Activated T-helper 1 cell treated with anti-CD3 and anti-CD28 coated beads, Interleukin-12 subunit alpha, Interleukin-12 subunit beta, Interleukin-2, Interleukin-4 antibody, amounts not matched to agents 30 ng/mL and 10 ng/mL and 1 ng/mL, durations not matched to agents 14 hours and 24 hours and 36 hours (primary cell): ENCODE measurements at regions not wholly inside any gene's neighbourhood (a gene's known extent, or its start where the extent isn't known, plus 50 kb on each side); places are given as distances from the start of the nearest gene placed in this dataset.
"Not testable (repeated sequence)": the region's sequence is repeated elsewhere in the genome, so short reads cannot be mapped to it uniquely, and the experiment has no call there.

Experiments
- DNase-seq: peaks from one replicate; pipeline ENCODE4 v3.0.0; 2021; ENCODE audit warnings: low spot score
- H3K27ac Mint-ChIP-seq: one replicate; pipeline ENCODE4 v1.8.0; 2021; ENCODE audit warnings: mild to moderate bottlenecking, mixed read lengths
- H3K27me3 Mint-ChIP-seq: one replicate; pipeline ENCODE4 v1.8.0; 2022; ENCODE audit warnings: mild to moderate bottlenecking, moderate library complexity, mixed read lengths; ENCODE audit not compliant: insufficient read depth
- H3K36me3 Mint-ChIP-seq: one replicate; pipeline ENCODE4 v1.8.0; 2021; ENCODE audit warnings: low read depth, mixed read lengths
- H3K4me1 Mint-ChIP-seq: one replicate; pipeline ENCODE4 v1.8.0; 2021; ENCODE audit warnings: low read depth, mixed read lengths
- H3K4me3 Mint-ChIP-seq: one replicate; pipeline ENCODE4 v1.8.0; 2021; ENCODE audit warnings: mild to moderate bottlenecking, moderate library complexity, mixed read lengths
- H3K9me3 Mint-ChIP-seq: one replicate; pipeline ENCODE4 v1.8.0; 2021; ENCODE audit warnings: mixed read lengths
- intact Hi-C: fragments of 100-400 bp; cut with micrococcal nuclease; formaldehyde crosslinking; loops from one replicate; pipeline ENCODE4 v1.15.1; 2024

DNA sequence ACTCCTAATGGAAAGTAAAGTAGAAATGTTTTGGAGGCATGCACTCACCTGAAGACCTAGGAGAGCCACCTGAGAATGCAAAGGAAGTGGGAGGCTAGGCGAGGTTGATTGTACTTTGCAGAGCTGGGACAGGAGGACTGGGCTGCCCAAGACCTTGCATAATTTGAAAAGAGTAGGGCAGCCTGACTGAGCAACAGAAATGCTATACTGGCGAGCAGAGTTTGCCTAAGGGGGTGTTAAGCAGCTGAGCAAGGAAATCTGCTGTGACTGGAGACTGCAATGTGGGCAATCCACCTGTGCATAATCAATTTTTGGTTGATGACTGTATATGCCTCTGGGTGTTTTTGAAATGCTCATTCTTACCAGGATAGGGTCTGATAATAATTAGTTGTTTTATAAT lies 834.1 kb downstream of the TRHDE start:
- Mint-ChIP-seq H3K9me3 (peaks cover 4% of the 10 kb centered on the region), H3K4me3 (no peak overlapping the region), H3K27me3 (no peaks in the 10 kb centered on the region), H3K27ac (no peak overlapping the region), H3K4me1 (no peaks in the 10 kb centered on the region), H3K36me3 (no peaks in the 10 kb centered on the region)
- no peak for DNase-seq
- intact Hi-C loops: no loop called here

DNA sequence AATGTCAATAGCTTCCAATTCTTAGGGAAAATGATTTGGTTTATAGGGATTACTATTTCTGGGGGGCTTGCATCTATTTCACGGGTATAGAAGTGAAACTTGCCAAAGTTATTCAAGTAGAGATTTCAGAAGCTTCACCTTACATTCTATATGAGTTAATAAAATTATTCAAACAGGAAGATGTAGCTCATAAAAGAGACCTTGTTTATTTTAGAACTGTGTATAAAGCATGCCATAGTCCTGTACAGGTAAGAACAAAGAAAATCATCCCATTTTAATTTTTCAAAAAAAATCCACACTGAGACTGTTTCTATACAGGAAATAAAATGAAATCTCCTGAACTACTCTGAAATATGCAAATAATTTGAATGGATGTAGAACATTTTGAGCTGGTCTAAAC lies 834.7 kb downstream of the TRHDE start:
- intact Hi-C loops: no loop called here
- Mint-ChIP-seq H3K36me3 (no peaks in the 10 kb centered on the region), H3K27ac (no peak overlapping the region), H3K27me3 (no peaks in the 10 kb centered on the region), H3K4me1 (no peaks in the 10 kb centered on the region), H3K4me3 (no peak overlapping the region), H3K9me3 (peaks cover 4% of the 10 kb centered on the region)
- no peak for DNase-seq

DNA sequence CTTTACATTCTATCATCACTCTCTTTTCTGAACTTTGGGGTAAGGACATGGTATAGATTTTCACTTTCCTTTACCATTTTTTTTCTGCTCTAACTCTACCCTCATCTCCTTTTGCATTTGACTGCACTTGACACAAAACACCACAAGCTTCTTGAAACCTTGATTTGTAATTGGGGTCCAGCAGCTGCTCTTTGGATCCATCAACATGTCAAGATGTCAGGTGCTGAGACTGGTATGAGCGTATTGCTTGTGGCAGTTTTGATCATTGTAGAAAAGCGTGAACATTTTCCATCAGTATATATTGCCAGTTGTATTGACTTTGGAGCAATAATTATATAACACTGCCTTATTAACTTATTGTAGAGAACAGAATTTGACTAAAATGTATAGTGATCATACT lies 838.6 kb downstream of the TRHDE start:
- Mint-ChIP-seq H3K9me3 (no peaks in the 10 kb centered on the region), H3K4me1 (no peaks in the 10 kb centered on the region), H3K27ac (no peak overlapping the region), H3K27me3 (no peaks in the 10 kb centered on the region), H3K4me3 (no peak overlapping the region), H3K36me3 (no peaks in the 10 kb centered on the region)
- no peak for DNase-seq
- intact Hi-C loops: no loop called here

DNA sequence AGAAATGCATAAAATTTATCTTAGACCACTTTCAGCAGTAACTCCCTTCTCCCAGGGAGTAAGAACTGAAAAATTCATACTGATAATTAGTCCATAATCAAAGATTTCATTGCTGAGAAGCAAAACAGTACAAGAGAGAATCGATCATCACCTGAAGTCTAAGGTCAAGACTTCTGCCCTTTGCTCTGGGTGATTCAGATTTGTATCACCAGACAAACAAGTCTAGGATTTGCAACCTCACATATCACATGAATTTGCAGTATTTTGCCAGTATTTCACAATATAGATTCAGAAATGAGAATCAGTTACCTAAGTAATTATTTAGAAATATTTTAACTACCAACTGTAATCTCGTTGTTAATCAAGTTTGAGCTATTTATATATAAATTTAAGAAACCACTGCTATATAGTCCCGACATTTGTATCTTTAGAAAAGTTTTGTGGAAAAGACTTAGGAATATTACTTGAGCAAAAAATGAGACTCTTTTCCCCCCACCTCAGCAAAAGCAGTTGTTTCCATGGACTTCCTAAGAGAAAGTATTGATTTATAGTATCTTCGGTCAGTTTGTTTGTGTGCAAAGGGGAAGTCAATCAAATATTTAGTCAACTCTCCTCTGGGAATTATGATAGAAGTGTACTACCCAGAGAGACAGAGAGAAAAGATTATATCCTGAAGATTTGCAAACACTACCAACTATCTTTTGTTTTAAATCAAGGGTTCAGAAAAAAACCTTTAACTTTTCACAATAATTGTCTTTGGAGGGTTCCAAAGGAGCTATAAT lies 840.1 kb downstream of the TRHDE start:
- no peaks in the 10 kb centered on the region for H3K4me1 Mint-ChIP-seq
- no peaks in the 10 kb centered on the region for H3K9me3 Mint-ChIP-seq
- intact Hi-C loops: no loop called here
- DNase-seq: no peak
- no peak overlapping the region for H3K4me3 Mint-ChIP-seq
- H3K36me3 Mint-ChIP-seq: no peaks in the 10 kb centered on the region
- no peaks in the 10 kb centered on the region for H3K27me3 Mint-ChIP-seq
- H3K27ac Mint-ChIP-seq: no peak overlapping the region

DNA sequence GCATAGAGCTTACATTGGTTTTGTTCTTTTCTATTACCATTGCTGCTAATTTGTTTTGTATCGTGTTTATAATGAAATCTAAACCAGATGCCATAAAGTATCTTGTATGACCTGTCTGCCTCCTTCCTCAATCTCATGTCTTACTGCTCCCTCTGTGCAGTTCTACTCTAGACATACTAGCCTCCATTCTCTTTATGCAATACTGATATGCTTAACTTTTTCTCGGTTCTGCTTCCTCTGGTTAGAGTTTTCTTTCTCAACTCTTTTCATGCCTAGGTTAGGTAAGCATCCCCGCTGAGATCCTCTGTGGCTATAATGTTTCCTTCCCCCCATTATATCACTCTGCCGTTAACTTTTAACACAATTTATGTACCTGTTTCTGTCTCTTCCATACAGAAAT lies 852.3 kb downstream of the TRHDE start:
- Mint-ChIP-seq H3K4me1 (no peaks in the 10 kb centered on the region), H3K27ac (no peak overlapping the region)
- intact Hi-C loops: no loop called here

DNA sequence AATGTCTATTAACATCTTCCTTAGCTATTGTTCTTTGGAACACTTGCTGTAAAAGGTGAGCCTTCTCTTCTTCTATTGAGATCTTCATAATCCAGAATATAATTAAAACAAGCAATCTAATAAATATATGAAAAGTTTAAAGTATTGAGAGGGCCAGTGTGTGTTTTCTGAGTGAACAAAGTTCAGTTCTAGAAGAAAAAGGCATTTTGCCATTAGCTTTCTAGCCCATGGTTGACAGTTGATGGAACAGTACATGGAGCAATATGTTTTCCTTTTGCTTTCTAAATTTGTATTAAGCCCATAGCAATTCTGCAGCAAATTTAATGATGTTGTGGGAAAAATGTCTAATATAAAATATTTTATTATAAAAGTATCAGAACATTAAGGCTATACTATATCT lies 853.0 kb downstream of the TRHDE start:
- Mint-ChIP-seq H3K27me3 (no peaks in the 10 kb centered on the region), H3K9me3 (no peaks in the 10 kb centered on the region), H3K36me3 (no peaks in the 10 kb centered on the region), H3K27ac (no peak overlapping the region), H3K4me3 (no peak overlapping the region), H3K4me1 (no peaks in the 10 kb centered on the region)
- intact Hi-C loops: no loop called here
- DNase-seq: no peak

More for the DNA sequence above, 852.3 kb downstream of the TRHDE start:
- H3K36me3 Mint-ChIP-seq: no peaks in the 10 kb centered on the region
- H3K4me3 Mint-ChIP-seq: no peak overlapping the region
- H3K27me3 Mint-ChIP-seq: no peaks in the 10 kb centered on the region
- DNase-seq: no peak
- H3K9me3 Mint-ChIP-seq: no peaks in the 10 kb centered on the region

DNA sequence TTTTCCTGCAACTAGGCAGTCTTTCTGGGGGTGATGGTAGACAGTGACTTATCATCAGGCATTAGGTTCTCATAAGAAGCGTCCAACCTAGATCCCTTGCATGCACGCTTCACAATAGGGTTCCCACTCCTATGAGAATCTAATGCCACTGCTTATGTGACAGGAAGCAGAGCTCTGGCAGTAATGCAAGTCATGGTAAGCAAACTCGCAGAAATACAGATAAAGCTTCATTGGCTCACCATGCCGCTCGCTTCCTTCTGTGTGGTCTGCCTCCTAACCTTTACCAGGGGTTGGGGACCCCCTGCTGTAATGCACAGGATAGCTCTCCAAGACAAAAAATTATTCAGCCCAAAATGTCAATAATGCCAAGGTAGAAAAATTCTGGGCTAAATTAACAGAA lies 864.2 kb downstream of the TRHDE start:
- no peak overlapping the region for H3K27ac Mint-ChIP-seq
- H3K27me3 Mint-ChIP-seq: no peaks in the 10 kb centered on the region
- no peaks in the 10 kb centered on the region for H3K36me3 Mint-ChIP-seq
- H3K4me1 Mint-ChIP-seq: no peaks in the 10 kb centered on the region
- DNase-seq: no peak
- intact Hi-C loops: no loop called here
- no peak overlapping the region for H3K4me3 Mint-ChIP-seq
- H3K9me3 Mint-ChIP-seq: peaks cover 5% of the 10 kb centered on the region

DNA sequence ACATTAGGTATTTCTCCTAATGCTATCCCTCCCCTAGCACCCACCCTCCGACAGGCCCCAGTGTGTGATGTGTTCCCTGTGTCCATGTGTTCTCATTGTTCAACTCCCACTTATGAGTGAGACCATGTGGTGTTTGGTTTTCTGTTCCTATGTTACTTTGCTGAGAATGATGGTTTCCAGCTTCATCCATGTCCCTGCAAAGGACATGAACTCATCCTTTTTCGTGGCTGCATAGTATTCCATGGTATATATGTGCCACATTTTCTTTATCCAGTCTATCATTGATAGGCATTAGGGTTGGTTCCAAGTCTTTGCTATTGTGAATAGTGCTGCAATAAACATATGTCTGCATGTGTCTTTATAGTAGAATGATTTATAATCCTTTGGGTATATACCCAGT lies 867.5 kb downstream of the TRHDE start:
- H3K36me3 Mint-ChIP-seq, DNase-seq, H3K4me3 Mint-ChIP-seq, H3K27ac Mint-ChIP-seq, intact Hi-C loops, H3K27me3 Mint-ChIP-seq, H3K9me3 Mint-ChIP-seq, H3K4me1 Mint-ChIP-seq: not testable (repeated sequence)

DNA sequence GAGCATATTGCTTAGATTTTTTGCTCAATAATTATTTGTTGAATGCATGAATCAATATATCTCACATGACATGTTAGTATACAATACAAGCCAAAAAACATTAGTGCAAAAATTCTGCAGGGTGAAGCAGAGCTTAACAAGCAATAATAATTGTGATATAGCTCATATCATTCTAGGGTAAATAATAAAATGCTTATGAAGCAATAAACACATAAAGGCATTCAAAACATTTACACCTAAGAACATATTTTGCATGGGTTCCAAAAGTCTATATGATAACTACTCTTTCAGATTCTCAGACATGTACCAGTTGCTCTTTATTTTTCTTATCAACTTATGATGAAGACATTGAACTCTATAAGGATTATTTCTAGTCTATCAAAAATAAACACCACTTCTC lies 886.2 kb downstream of the TRHDE start:
- Mint-ChIP-seq H3K4me3 (no peak overlapping the region), H3K27me3 (no peaks in the 10 kb centered on the region), H3K9me3 (no peaks in the 10 kb centered on the region), H3K4me1 (no peaks in the 10 kb centered on the region), H3K27ac (no peak overlapping the region), H3K36me3 (no peaks in the 10 kb centered on the region)
- no peak for DNase-seq
- intact Hi-C loops: no loop called here

DNA sequence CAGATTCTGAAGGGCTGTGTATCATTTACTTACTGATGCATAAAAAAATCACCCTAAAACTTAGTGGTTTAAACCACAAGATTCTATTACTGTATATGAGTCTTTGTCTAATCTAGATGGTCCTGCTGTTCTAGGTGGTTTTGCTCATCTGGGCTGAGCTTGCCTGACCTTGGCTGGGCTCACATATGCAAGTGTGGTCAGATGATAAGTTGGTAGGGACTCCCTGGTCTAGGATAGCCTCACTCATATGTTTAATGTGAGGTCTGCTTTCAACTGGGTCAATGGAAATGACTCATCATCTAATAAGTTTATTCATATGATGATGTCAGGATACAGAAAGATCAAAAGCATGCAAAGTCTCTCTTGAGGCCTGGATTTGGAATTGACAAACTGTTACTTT lies 887.8 kb downstream of the TRHDE start:
- DNase-seq: no peak
- no peaks in the 10 kb centered on the region for H3K4me1 Mint-ChIP-seq
- H3K4me3 Mint-ChIP-seq: no peak overlapping the region
- H3K27ac Mint-ChIP-seq: no peak overlapping the region
- intact Hi-C loops: no loop called here
- H3K9me3 Mint-ChIP-seq: no peaks in the 10 kb centered on the region
- no peaks in the 10 kb centered on the region for H3K36me3 Mint-ChIP-seq
- no peaks in the 10 kb centered on the region for H3K27me3 Mint-ChIP-seq

DNA sequence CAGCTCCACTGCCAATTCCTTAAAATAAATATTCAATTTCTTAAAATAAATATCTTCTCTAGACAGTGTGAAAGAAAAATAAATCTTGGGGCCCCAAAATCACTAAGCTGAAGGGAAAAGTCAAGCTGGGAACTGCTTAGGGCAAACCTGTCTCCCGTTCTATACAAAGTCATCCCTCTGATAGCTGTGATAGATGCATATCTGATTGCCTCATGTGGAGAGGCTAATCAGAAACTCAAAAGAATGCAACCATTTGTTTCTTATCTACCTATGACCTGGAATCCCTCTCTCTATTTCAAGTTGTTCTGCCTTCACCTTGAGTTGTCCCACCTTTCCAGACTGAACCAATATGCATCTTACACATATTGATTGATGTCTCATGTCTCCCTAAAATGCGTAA lies 889.8 kb downstream of the TRHDE start:
- Mint-ChIP-seq H3K36me3 (no peaks in the 10 kb centered on the region), H3K27me3 (no peaks in the 10 kb centered on the region), H3K4me1 (no peaks in the 10 kb centered on the region), H3K27ac (no peak overlapping the region), H3K9me3 (no peaks in the 10 kb centered on the region), H3K4me3 (no peak overlapping the region)
- intact Hi-C loops: no loop called here
- DNase-seq: no peak

DNA sequence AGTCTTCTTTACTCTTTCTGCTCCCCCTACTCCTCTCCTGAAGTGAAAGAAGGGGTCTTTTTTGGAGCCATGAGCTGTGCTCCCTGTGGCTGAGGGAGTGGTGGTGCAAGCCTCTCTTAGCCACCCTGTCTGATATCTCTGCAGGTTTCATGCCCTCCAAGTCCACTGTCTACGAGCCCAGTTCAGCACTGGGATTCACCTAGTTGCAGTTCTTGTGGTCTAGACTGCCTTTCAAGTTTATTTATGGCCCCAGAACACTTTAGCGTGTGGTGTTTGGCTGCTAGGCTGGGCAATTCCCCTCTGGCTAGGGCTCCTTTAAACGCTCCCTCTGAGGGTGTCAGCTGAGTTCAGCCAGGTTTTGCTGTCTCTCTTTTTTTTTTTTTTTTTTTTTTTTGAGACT lies 908.6 kb downstream of the TRHDE start:
- Mint-ChIP-seq H3K27me3 (no peaks in the 10 kb centered on the region), H3K36me3 (no peaks in the 10 kb centered on the region), H3K4me3 (no peak overlapping the region), H3K9me3 (peaks cover 21% of the 10 kb centered on the region), H3K27ac (no peak overlapping the region), H3K4me1 (no peaks in the 10 kb centered on the region)
- intact Hi-C loops: no loop called here
- no peak for DNase-seq

DNA sequence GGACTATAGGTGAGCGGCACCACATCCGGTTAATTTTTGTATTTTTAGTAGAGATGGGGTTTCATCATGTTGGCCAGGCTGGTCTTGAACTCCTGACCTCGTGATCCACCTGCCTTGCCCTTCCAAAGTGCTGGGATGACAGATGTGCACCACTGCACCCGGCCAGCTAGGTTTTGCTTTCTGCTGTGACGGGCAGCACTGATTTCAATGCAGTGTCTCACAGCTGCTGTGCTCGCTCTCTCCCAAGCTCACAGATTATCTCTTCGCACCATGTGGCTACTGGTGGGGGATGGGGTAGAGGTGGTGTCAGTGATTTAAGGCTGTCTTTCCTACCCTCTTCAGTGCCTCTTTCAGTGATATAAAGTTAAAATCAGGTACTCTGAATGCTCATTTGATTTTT lies 909.1 kb downstream of the TRHDE start:
- Mint-ChIP-seq H3K36me3 (no peaks in the 10 kb centered on the region), H3K9me3 (peaks cover 23% of the 10 kb centered on the region), H3K4me3 (no peak overlapping the region), H3K27ac (no peak overlapping the region), H3K27me3 (no peaks in the 10 kb centered on the region), H3K4me1 (no peaks in the 10 kb centered on the region)
- intact Hi-C loops: no loop called here
- DNase-seq: no peak

DNA sequence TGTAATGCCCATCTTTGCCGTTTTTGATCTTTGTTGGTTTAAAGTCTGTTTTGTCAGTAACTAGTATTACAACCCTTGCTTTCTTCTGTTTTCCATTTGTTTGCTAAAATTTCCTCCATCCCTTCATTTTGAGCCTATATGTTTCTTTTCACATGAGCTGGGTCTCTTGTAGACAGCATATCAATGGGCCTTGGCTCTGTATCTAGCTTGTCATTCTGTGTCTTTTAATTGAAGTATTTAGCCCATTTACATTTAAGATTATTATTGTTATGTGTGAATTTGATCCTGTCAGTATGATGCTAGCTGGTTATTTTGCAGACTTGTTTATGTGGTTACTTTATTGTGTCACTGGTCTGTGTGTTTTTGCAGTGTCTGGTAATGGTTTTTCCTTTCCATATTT lies 913.2 kb downstream of the TRHDE start:
- H3K9me3 Mint-ChIP-seq: peaks cover 37% of the 10 kb centered on the region
- H3K4me3 Mint-ChIP-seq: no peak overlapping the region
- no peaks in the 10 kb centered on the region for H3K36me3 Mint-ChIP-seq
- H3K27ac Mint-ChIP-seq: no peak overlapping the region
- H3K27me3 Mint-ChIP-seq: no peaks in the 10 kb centered on the region
- no peaks in the 10 kb centered on the region for H3K4me1 Mint-ChIP-seq
- no peak for DNase-seq
- intact Hi-C loops: no loop called here
